SK-N-SH treated with all-trans-retinoic acid at 6 μM for 48 hours (cell line): ENCODE measurements at regions not wholly inside any gene's neighbourhood (a gene's known extent, or its start where the extent isn't known, plus 50 kb on each side); places are given as distances from the start of the nearest gene placed in this dataset.

Source experiments
- ATAC-seq: fragments of 200-7000 bp; cut with Tn5 transposase; 3 replicates; pipeline ENCODE4 v1.9.1; 2020; ENCODE audit warnings: mild to moderate bottlenecking, moderate library complexity
- CREB5 ChIP-seq: fragments of 250-450 bp; sonication (Bioruptor Pico); IDR thresholded peaks from 2 replicates; pipeline ENCODE4 v1.5.1; 2020; ENCODE audit warnings: low read depth, mild to moderate bottlenecking, moderate library complexity
- CSDC2 ChIP-seq: fragments of 250-450 bp; sonication (Bioruptor Pico); IDR thresholded peaks from 2 replicates; pipeline ENCODE4 v1.5.0; 2020; ENCODE audit warnings: mild to moderate bottlenecking, moderate library complexity
- ESRRG ChIP-seq: fragments of 250-450 bp; sonication (Bioruptor Pico); IDR thresholded peaks from 2 replicates; pipeline ENCODE4 v1.6.1; 2021; ENCODE audit warnings: mild to moderate bottlenecking
- GLIS3 ChIP-seq: fragments of 250-450 bp; sonication (Bioruptor Pico); IDR thresholded peaks from 2 replicates; pipeline ENCODE4 v1.5.0; 2020; ENCODE audit warnings: mild to moderate bottlenecking, moderate library complexity
- OSR1 ChIP-seq: fragments of 250-450 bp; sonication (Bioruptor Pico); IDR thresholded peaks from 2 replicates; pipeline ENCODE4 v1.8.0; 2022; ENCODE audit warnings: moderate library complexity, mild to moderate bottlenecking, inconsistent platforms
- PPARA ChIP-seq: fragments of 250-450 bp; sonication (Bioruptor Pico); IDR thresholded peaks from 2 replicates; pipeline ENCODE4 v1.5.0; 2020; ENCODE audit warnings: mild to moderate bottlenecking, borderline replicate concordance
- RARB ChIP-seq: fragments of 250-450 bp; sonication (Bioruptor Pico); IDR thresholded peaks from 2 replicates; pipeline ENCODE4 v1.8.0; 2021; ENCODE audit warnings: mild to moderate bottlenecking, moderate library complexity
- SNAI2 ChIP-seq: fragments of 250-450 bp; sonication (Bioruptor Pico); IDR thresholded peaks from 2 replicates; pipeline ENCODE4 v1.5.0; 2020; ENCODE audit warnings: mild to moderate bottlenecking, moderate library complexity
- TOX ChIP-seq: fragments of 250-450 bp; sonication (Bioruptor Pico); IDR thresholded peaks from 2 replicates; pipeline ENCODE4 v1.8.0; 2021; ENCODE audit warnings: mild to moderate bottlenecking, moderate library complexity, borderline replicate concordance
- ZC3H10 ChIP-seq: fragments of 250-450 bp; sonication (Bioruptor Pico); IDR thresholded peaks from 2 replicates; pipeline ENCODE4 v1.5.1; 2021; ENCODE audit warnings: mild to moderate bottlenecking, moderate library complexity
- ZFP3 ChIP-seq: fragments of 250-450 bp; sonication (Bioruptor Pico); IDR thresholded peaks from 2 replicates; pipeline ENCODE4 v1.5.0; 2020; ENCODE audit warnings: mild to moderate bottlenecking, moderate library complexity
- ZFP30 ChIP-seq: fragments of 450-650 bp; formaldehyde crosslinking; IDR thresholded peaks from 2 replicates; pipeline ENCODE4 v1.5.0; 2022; ENCODE audit warnings: mild to moderate bottlenecking, moderate library complexity
- ZNF70 ChIP-seq: fragments of 450-650 bp; formaldehyde crosslinking; IDR thresholded peaks from 2 replicates; pipeline ENCODE4 v1.5.0; 2020; ENCODE audit warnings: mild to moderate bottlenecking, moderate library complexity
- ZNF8 ChIP-seq: fragments of 450-650 bp; formaldehyde crosslinking; IDR thresholded peaks from 2 replicates; pipeline ENCODE4 v1.5.0; 2020; ENCODE audit warnings: mild to moderate bottlenecking, moderate library complexity
- TF ChIP-seq, protein P1 (sequence below): fragments of 250-450 bp; sonication (Bioruptor Pico); IDR thresholded peaks from 2 replicates; pipeline ENCODE4 v1.8.0; 2020; ENCODE audit warnings: mild to moderate bottlenecking, moderate library complexity, borderline replicate concordance
- TF ChIP-seq, protein P2 (sequence below): fragments of 250-450 bp; sonication (Bioruptor Pico); IDR thresholded peaks from 2 replicates; pipeline ENCODE4 v1.8.0; 2021; ENCODE audit warnings: low read depth, mild to moderate bottlenecking, moderate library complexity, borderline replicate concordance
- TF ChIP-seq, protein P3 (sequence below): fragments of 250-450 bp; sonication (Bioruptor Pico); IDR thresholded peaks from 2 replicates; pipeline ENCODE4 v1.5.1; 2021; ENCODE audit warnings: mild to moderate bottlenecking, moderate library complexity
- TF ChIP-seq, protein P4 (sequence below): fragments of 250-450 bp; sonication (Bioruptor Pico); IDR thresholded peaks from 2 replicates; pipeline ENCODE4 v1.5.0; 2020; ENCODE audit warnings: mild to moderate bottlenecking, moderate library complexity

DNA sequence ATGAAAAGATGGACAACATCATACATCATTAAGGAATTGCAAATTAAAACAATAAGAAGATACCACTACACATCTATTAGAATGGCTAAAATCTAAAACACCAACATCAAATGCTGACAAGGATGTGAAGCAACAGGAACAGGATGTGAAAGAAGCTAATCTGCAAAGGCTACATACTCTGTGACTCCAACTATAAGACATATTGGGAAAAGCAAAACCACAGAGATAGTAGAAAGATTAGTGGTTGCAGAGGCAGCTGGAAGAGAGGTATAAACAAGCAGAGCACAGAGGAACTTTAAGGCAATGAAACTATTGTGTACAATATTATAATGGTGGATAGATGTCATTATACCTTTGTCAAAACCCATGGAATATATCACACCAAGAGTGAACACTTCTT is 393.7 kb upstream of the RAB6C start:
- ATAC-seq, result no peak

DNA sequence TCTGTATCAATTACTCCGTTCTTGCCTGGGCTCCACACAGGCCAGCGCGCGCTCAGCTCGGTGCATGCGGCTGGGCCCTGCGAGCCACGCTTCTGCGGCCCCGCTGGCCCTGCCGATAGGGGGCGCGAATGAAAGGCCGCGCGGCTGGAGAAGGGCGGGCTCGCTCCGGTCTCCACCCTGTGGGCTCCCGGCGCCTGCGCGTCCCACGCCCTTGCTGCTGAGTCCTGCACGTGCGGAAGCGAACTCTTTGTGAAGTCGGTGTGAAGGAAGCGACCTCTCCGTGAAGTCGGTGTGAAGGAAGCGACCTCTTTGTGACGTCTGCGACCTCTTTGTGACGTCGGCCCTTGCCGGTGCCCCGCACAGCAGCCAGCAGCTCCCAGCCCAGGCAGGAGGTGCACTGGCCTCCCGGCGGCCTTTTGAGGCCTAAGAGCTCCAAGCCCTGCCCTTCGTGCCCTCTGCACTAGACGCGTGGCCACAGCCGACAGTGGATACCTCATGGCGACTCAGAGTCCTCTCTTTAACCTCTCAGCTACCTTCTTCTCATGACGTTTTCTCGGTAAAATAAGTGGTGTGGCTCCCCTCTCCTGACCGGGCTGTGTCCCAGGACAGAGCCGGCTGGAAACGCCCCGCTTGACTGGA is 391.9 kb upstream of the RAB6C start:
- TF ChIP-seq ZFP3 (no peak), RARB (no peak), CREB5 (no peak), CSDC2 (no peak), TOX (CRISPR knock-in tag) (no peak), ZNF70 (no peak), ESRRG (CRISPR knock-in tag) (no peak), GLIS3 (no peak)
- TF ChIP-seq, protein P1, sequence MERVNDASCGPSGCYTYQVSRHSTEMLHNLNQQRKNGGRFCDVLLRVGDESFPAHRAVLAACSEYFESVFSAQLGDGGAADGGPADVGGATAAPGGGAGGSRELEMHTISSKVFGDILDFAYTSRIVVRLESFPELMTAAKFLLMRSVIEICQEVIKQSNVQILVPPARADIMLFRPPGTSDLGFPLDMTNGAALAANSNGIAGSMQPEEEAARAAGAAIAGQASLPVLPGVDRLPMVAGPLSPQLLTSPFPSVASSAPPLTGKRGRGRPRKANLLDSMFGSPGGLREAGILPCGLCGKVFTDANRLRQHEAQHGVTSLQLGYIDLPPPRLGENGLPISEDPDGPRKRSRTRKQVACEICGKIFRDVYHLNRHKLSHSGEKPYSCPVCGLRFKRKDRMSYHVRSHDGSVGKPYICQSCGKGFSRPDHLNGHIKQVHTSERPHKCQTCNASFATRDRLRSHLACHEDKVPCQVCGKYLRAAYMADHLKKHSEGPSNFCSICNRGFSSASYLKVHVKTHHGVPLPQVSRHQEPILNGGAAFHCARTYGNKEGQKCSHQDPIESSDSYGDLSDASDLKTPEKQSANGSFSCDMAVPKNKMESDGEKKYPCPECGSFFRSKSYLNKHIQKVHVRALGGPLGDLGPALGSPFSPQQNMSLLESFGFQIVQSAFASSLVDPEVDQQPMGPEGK (CRISPR knock-in tag), result no peak
- TF ChIP-seq, protein P2, sequence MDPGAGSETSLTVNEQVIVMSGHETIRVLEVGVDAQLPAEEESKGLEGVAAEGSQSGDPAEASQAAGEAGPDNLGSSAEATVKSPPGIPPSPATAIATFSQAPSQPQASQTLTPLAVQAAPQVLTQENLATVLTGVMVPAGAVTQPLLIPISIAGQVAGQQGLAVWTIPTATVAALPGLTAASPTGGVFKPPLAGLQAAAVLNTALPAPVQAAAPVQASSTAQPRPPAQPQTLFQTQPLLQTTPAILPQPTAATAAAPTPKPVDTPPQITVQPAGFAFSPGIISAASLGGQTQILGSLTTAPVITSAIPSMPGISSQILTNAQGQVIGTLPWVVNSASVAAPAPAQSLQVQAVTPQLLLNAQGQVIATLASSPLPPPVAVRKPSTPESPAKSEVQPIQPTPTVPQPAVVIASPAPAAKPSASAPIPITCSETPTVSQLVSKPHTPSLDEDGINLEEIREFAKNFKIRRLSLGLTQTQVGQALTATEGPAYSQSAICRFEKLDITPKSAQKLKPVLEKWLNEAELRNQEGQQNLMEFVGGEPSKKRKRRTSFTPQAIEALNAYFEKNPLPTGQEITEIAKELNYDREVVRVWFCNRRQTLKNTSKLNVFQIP (CRISPR knock-in tag), result no peak
- no peak for ATAC-seq

More for the DNA sequence above, 393.7 kb upstream of the RAB6C start:
- TF ChIP-seq SNAI2 (CRISPR knock-in tag), result no peak
- TF ChIP-seq, protein P3, sequence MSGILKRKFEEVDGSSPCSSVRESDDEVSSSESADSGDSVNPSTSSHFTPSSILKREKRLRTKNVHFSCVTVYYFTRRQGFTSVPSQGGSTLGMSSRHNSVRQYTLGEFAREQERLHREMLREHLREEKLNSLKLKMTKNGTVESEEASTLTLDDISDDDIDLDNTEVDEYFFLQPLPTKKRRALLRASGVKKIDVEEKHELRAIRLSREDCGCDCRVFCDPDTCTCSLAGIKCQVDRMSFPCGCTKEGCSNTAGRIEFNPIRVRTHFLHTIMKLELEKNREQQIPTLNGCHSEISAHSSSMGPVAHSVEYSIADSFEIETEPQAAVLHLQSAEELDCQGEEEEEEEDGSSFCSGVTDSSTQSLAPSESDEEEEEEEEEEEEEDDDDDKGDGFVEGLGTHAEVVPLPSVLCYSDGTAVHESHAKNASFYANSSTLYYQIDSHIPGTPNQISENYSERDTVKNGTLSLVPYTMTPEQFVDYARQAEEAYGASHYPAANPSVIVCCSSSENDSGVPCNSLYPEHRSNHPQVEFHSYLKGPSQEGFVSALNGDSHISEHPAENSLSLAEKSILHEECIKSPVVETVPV (CRISPR knock-in tag), result no peak

DNA sequence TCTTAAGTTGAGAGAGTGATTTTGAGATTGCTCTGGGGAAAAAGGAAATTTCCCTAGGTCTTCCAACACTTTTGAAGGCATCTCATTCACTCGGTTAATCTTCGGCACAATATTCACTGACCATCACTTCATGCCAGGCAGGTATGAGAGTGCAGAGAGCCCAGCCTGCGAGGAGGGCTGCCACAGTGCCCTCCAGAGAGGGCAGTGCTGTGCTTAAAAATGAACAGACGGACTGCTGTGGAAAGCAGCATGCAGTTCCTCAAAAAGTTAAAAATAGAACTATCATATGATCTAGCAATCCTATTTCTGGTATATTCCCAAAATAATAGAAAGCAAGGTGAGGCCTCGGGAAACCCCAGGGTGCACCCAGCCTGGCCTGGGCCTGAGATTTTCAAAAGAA is 374.9 kb upstream of the RAB6C start:
- no peak for ATAC-seq
- no peak for TF ChIP-seq OSR1
- TF ChIP-seq ZFP30 (CRISPR knock-in tag), result no peak
- no peak for TF ChIP-seq GLIS3
- no peak for TF ChIP-seq PPARA (CRISPR knock-in tag)
- TF ChIP-seq CSDC2, result no peak
- TF ChIP-seq SNAI2 (CRISPR knock-in tag), result no peak
- no peak for TF ChIP-seq ZNF8 (CRISPR knock-in tag)
- no peak for TF ChIP-seq ZC3H10 (CRISPR knock-in tag)
- no peak for TF ChIP-seq ESRRG (CRISPR knock-in tag)
- TF ChIP-seq, all 23 proteins: peak for 0

DNA sequence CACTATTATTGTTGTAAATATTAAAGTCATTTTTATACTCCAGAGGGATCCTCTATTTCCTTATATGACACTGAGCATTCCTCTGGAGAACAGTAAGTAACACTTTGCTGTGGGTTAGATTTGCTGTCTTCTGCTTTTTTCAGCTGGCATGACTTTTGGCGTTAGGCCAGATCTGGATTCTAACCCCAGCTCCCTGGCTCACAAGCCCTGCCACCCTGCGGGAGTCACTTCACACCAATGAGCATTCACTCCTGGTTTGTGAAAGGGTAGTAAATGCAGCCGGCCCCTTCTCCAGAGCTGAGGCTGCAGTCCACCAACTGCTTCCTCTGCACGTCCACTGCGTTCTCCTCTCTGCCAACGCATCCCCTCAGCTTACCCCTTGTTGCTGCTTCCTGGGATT is 373.8 kb upstream of the RAB6C start:
- no peak for ATAC-seq
- TF ChIP-seq, protein P3 (CRISPR knock-in tag), result no peak
- TF ChIP-seq RARB (no peak), OSR1 (no peak), CREB5 (no peak), TOX (CRISPR knock-in tag) (no peak), ZFP30 (CRISPR knock-in tag) (no peak), ZC3H10 (CRISPR knock-in tag) (no peak), PPARA (CRISPR knock-in tag) (no peak), GLIS3 (no peak), ZNF70 (no peak), ZFP3 (no peak), CSDC2 (no peak), SNAI2 (CRISPR knock-in tag) (no peak)
- TF ChIP-seq, protein P4, sequence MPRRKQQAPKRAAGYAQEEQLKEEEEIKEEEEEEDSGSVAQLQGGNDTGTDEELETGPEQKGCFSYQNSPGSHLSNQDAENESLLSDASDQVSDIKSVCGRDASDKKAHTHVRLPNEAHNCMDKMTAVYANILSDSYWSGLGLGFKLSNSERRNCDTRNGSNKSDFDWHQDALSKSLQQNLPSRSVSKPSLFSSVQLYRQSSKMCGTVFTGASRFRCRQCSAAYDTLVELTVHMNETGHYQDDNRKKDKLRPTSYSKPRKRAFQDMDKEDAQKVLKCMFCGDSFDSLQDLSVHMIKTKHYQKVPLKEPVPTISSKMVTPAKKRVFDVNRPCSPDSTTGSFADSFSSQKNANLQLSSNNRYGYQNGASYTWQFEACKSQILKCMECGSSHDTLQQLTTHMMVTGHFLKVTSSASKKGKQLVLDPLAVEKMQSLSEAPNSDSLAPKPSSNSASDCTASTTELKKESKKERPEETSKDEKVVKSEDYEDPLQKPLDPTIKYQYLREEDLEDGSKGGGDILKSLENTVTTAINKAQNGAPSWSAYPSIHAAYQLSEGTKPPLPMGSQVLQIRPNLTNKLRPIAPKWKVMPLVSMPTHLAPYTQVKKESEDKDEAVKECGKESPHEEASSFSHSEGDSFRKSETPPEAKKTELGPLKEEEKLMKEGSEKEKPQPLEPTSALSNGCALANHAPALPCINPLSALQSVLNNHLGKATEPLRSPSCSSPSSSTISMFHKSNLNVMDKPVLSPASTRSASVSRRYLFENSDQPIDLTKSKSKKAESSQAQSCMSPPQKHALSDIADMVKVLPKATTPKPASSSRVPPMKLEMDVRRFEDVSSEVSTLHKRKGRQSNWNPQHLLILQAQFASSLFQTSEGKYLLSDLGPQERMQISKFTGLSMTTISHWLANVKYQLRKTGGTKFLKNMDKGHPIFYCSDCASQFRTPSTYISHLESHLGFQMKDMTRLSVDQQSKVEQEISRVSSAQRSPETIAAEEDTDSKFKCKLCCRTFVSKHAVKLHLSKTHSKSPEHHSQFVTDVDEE (CRISPR knock-in tag), result no peak
- TF ChIP-seq, protein P2 (CRISPR knock-in tag), result no peak
- TF ChIP-seq, protein P1 (CRISPR knock-in tag), result no peak
